GM12892 (cell line): ENCODE measurements at regions not wholly inside any gene's neighbourhood (a gene's known extent, or its start where the extent isn't known, plus 50 kb on each side); places are given as distances from the start of the nearest gene placed in this dataset.

ENCODE experiments used
- POLR2A ChIP-seq: IDR thresholded peaks from 2 replicates; pipeline ENCODE4 v1.6.1; 2011; ENCODE audit warnings: low read depth, low read length, control low read depth
- POLR2AphosphoS5 ChIP-seq: IDR thresholded peaks from 2 replicates; pipeline ENCODE4 v1.6.1; 2011; ENCODE audit warnings: low read depth, low read length, control low read depth

DNA sequence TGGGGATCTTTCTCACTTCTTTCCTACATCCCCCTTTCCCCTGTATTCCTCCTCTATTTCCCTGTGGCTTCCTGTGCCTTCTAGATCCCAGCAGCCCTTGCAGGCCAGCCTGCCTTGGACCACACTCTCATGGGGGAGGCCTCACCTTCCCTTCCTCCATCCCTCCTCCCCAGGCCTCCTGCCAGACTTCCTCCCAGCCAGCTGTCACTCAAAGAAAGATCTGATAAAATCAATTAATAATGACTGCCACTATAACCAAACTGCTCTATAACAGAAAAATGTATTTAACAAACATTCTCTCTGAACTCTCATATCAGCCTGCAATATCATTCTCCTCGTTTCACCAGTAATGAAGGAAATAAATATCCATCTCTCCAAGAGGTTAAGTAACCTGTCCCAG is 144.9 kb upstream of the SIX2 start:
- TF ChIP-seq POLR2A (no peak), POLR2AphosphoS5 (no peak)
